Loucy (cell line): ENCODE measurements at regions not wholly inside any gene's neighbourhood (a gene's known extent, or its start where the extent isn't known, plus 50 kb on each side); places are given as distances from the start of the nearest gene placed in this dataset.

ENCODE experiments used
- EZH2phosphoT487 ChIP-seq: fragments of 200-600 bp; IDR thresholded peaks from 2 replicates; pipeline ENCODE4 v1.6.1; 2018; ENCODE audit warnings: antibody characterized with exemption, mild to moderate bottlenecking, moderate library complexity, borderline replicate concordance
- TF ChIP-seq, protein P1 (sequence below): fragments of 200-600 bp; sonication (generic); conservative IDR thresholded peaks from 2 replicates; pipeline ENCODE4 v1.5.1; 2014; ENCODE audit warnings: mild to moderate bottlenecking, antibody characterized with exemption, low read length

DNA sequence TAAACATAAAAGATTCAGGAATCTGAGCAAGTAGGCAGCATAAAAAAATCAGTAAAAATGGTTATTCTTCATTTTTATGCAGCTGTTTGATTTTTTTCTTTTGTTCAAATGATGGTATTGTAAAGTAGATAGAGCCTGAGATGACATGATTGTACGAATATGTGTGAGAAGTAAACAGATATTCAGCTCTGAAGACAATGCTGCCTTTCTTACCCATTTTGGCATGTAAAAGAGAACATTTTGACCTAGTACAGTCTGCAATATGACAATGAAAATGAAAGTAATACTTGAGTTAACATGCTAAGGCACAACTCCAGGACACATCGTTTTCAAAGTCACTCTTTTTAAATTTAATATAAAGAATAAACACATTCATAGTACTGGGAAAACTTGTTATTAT lies 95.7 kb upstream of the NCAM2 start:
- TF ChIP-seq, protein P1, sequence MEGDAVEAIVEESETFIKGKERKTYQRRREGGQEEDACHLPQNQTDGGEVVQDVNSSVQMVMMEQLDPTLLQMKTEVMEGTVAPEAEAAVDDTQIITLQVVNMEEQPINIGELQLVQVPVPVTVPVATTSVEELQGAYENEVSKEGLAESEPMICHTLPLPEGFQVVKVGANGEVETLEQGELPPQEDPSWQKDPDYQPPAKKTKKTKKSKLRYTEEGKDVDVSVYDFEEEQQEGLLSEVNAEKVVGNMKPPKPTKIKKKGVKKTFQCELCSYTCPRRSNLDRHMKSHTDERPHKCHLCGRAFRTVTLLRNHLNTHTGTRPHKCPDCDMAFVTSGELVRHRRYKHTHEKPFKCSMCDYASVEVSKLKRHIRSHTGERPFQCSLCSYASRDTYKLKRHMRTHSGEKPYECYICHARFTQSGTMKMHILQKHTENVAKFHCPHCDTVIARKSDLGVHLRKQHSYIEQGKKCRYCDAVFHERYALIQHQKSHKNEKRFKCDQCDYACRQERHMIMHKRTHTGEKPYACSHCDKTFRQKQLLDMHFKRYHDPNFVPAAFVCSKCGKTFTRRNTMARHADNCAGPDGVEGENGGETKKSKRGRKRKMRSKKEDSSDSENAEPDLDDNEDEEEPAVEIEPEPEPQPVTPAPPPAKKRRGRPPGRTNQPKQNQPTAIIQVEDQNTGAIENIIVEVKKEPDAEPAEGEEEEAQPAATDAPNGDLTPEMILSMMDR: no peak
- TF ChIP-seq EZH2phosphoT487: no peak
